ENCODE measurements at regions not wholly inside any gene's neighbourhood (a gene's known extent, or its start where the extent isn't known, plus 50 kb on each side); places are given as distances from the start of the nearest gene placed in this dataset.

DNA sequence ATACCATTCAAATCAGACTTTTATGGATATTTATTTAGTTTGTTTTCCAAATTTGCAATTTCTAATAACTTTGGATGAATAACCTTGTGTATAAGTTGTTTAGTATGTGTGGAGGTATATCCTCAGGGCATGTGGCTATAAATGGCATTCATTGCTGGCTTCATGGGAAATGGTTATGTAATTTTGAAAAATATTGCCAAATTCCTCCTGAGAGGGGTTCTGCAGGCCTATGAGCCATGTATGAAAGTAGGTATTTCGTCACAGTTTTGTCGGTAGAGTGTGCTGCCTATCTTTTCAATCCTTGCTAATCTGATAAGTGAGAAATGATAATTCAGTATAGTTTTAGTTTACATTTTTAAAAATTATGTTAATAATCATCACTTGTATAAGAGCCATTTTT is 256.4 kb upstream of the ZNF385D start:
- H3K9me2 ChIP-seq (replicated peaks; ENCODE audit: insufficient read depth, low read length) = no peaks in the 10 kb centered on the region
- no peak overlapping the region for H3K9ac ChIP-seq (ENCODE audit: low read length)
- H3K4me2 ChIP-seq (ENCODE audit: low read depth, low read length, poor library complexity, severe bottlenecking) = no peak overlapping the region
- H3F3A ChIP-seq (ENCODE audit: insufficient read depth) = no peaks in the 10 kb centered on the region
- no peaks in the 10 kb centered on the region for H3K79me2 ChIP-seq (ENCODE audit: insufficient read depth, low read length)
- H3K4me3 ChIP-seq (ENCODE audit: insufficient read depth, low read length, poor library complexity, severe bottlenecking) = no peak overlapping the region
- no peaks in the 10 kb centered on the region for H4K20me1 ChIP-seq (ENCODE audit: low read depth, low read length)
- no peak overlapping the region for H2AFZ ChIP-seq (ENCODE audit: low read depth, low read length, severe bottlenecking)
- no peaks in the 10 kb centered on the region for H3K9me3 ChIP-seq (ENCODE audit: insufficient read depth, low read length)
- H3K27me3 ChIP-seq (ENCODE audit: low read length) = no peaks in the 10 kb centered on the region
- H3K27ac ChIP-seq (ENCODE audit: low read depth, low read length) = no peak overlapping the region
- TF ChIP-seq, protein P1, sequence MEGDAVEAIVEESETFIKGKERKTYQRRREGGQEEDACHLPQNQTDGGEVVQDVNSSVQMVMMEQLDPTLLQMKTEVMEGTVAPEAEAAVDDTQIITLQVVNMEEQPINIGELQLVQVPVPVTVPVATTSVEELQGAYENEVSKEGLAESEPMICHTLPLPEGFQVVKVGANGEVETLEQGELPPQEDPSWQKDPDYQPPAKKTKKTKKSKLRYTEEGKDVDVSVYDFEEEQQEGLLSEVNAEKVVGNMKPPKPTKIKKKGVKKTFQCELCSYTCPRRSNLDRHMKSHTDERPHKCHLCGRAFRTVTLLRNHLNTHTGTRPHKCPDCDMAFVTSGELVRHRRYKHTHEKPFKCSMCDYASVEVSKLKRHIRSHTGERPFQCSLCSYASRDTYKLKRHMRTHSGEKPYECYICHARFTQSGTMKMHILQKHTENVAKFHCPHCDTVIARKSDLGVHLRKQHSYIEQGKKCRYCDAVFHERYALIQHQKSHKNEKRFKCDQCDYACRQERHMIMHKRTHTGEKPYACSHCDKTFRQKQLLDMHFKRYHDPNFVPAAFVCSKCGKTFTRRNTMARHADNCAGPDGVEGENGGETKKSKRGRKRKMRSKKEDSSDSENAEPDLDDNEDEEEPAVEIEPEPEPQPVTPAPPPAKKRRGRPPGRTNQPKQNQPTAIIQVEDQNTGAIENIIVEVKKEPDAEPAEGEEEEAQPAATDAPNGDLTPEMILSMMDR (IDR thresholded peaks at IDR 0.05; ENCODE audit: insufficient read depth, low read length, poor library complexity, severe bottlenecking) = no peak
- TF ChIP-seq EZH2phosphoT487 (conservative IDR thresholded peaks at IDR 0.05; ENCODE audit: low read length) = no peak
- H3K36me3 ChIP-seq (ENCODE audit: low read length) = no peaks in the 10 kb centered on the region

GRCh38 chr3:22010997-22011396 is 260.0 kb upstream of the ZNF385D start:
- H3K9ac ChIP-seq (ENCODE audit: low read length) = no peak overlapping the region
- H3K27me3 ChIP-seq (ENCODE audit: low read length) = no peaks in the 10 kb centered on the region
- H4K20me1 ChIP-seq (ENCODE audit: low read depth, low read length) = no peaks in the 10 kb centered on the region
- H2AFZ ChIP-seq (ENCODE audit: low read depth, low read length, severe bottlenecking) = no peak overlapping the region
- H3K9me2 ChIP-seq (replicated peaks; ENCODE audit: insufficient read depth, low read length) = no peaks in the 10 kb centered on the region
- H3K79me2 ChIP-seq (ENCODE audit: insufficient read depth, low read length) = no peaks in the 10 kb centered on the region
- TF ChIP-seq, protein P1 (IDR thresholded peaks at IDR 0.05; ENCODE audit: insufficient read depth, low read length, poor library complexity, severe bottlenecking) = no peak
- TF ChIP-seq EZH2phosphoT487 (conservative IDR thresholded peaks at IDR 0.05; ENCODE audit: low read length) = no peak
- no peak overlapping the region for H3K4me3 ChIP-seq (ENCODE audit: insufficient read depth, low read length, poor library complexity, severe bottlenecking)
- no peak overlapping the region for H3K4me2 ChIP-seq (ENCODE audit: low read depth, low read length, poor library complexity, severe bottlenecking)
- H3K9me3 ChIP-seq (ENCODE audit: insufficient read depth, low read length) = no peaks in the 10 kb centered on the region
- H3F3A ChIP-seq (ENCODE audit: insufficient read depth) = no peaks in the 10 kb centered on the region
- no peak overlapping the region for H3K27ac ChIP-seq (ENCODE audit: low read depth, low read length)
- no peaks in the 10 kb centered on the region for H3K36me3 ChIP-seq (ENCODE audit: low read length)

GRCh38 chr3:22012471-22012870 is 261.5 kb upstream of the ZNF385D start:
- no peaks in the 10 kb centered on the region for H3K79me2 ChIP-seq (ENCODE audit: insufficient read depth, low read length)
- no peak overlapping the region for H2AFZ ChIP-seq (ENCODE audit: low read depth, low read length, severe bottlenecking)
- no peaks in the 10 kb centered on the region for H3K9me2 ChIP-seq (replicated peaks; ENCODE audit: insufficient read depth, low read length)
- no peak overlapping the region for H3K4me3 ChIP-seq (ENCODE audit: insufficient read depth, low read length, poor library complexity, severe bottlenecking)
- no peak overlapping the region for H3K4me2 ChIP-seq (ENCODE audit: low read depth, low read length, poor library complexity, severe bottlenecking)
- TF ChIP-seq EZH2phosphoT487 (conservative IDR thresholded peaks at IDR 0.05; ENCODE audit: low read length) = no peak
- TF ChIP-seq, protein P1 (IDR thresholded peaks at IDR 0.05; ENCODE audit: insufficient read depth, low read length, poor library complexity, severe bottlenecking) = no peak
- no peak overlapping the region for H3K27ac ChIP-seq (ENCODE audit: low read depth, low read length)
- H3K9me3 ChIP-seq (ENCODE audit: insufficient read depth, low read length) = no peaks in the 10 kb centered on the region
- H4K20me1 ChIP-seq (ENCODE audit: low read depth, low read length) = no peaks in the 10 kb centered on the region
- H3K9ac ChIP-seq (ENCODE audit: low read length) = no peak overlapping the region
- no peaks in the 10 kb centered on the region for H3K27me3 ChIP-seq (ENCODE audit: low read length)
- H3K36me3 ChIP-seq (ENCODE audit: low read length) = no peaks in the 10 kb centered on the region
- no peaks in the 10 kb centered on the region for H3F3A ChIP-seq (ENCODE audit: insufficient read depth)
